Esophagus muscularis mucosa (tissue), 4 donors: ENCODE measurements at regions not wholly inside any gene's neighbourhood (a gene's known extent, or its start where the extent isn't known, plus 50 kb on each side); places are given as distances from the start of the nearest gene placed in this dataset.
"Not testable (repeated sequence)": the region's sequence is repeated elsewhere in the genome, so short reads cannot be mapped to it uniquely, and the experiment has no call there.

ENCODE experiments used
- DNase-seq: peaks from one replicate; pipeline ENCODE4 v3.0.0-alpha.2; 2017; ENCODE audit errors: extremely low spot score
- H3K27ac ChIP-seq, 4 donors: fragments of 200-600 bp; sonication (generic); replicated peaks in 1 of 4; 1 replicate in 3 of 4; 2 replicates in 1 of 4; pipeline ENCODE4 v1.5.1; 2016 to 2019; ENCODE audit warnings: mild to moderate bottlenecking in 1 of 4
- H3K27me3 ChIP-seq, 4 donors: fragments of 200-600 bp; sonication (generic); one replicate each; pipeline versions ENCODE4 v1.5.1 to v1.6.0; 2016 to 2019
- H3K36me3 ChIP-seq, 4 donors: fragments of 200-600 bp; sonication (generic); one replicate each; pipeline ENCODE4 v1.5.1; 2016 to 2019
- H3K4me1 ChIP-seq, 4 donors: fragments of 200-600 bp; sonication (generic); one replicate each; pipeline ENCODE4 v1.5.1; 2016 to 2019
- H3K4me3 ChIP-seq, 4 donors: fragments of 200-600 bp; sonication (generic); 1 replicate in 2 of 4; 2 replicates in 2 of 4; pipeline ENCODE4 v1.5.1; 2016 to 2019; ENCODE audit warnings: mild to moderate bottlenecking in 4 of 4, moderate library complexity in 1 of 4
- H3K9me3 ChIP-seq, 4 donors: fragments of 200-600 bp; sonication (generic); 1 replicate in 3 of 4; 2 replicates in 1 of 4; pipeline ENCODE4 v1.5.1; 2016 to 2019
- EP300 ChIP-seq: sonication (generic); formaldehyde crosslinking; IDR thresholded peaks from one replicate; pipeline ENCODE4 v1.6.1; 2017; ENCODE audit warnings: antibody characterized with exemption
- POLR2A ChIP-seq: fragments of 450-650 bp; IDR thresholded peaks from one replicate; pipeline ENCODE4 v1.6.1; 2017; ENCODE audit warnings: antibody characterized with exemption, moderate library complexity, mild to moderate bottlenecking, low read depth
- POLR2AphosphoS5 ChIP-seq, 2 donors: sonication (generic); formaldehyde crosslinking; IDR thresholded peaks; one replicate each; pipeline ENCODE4 v1.6.1; 2017; ENCODE audit warnings: antibody characterized with exemption in 2 of 2
- WGBS: methylation state at CpG from one replicate; pipeline ENCODE4 v1.1.5; 2018; 5-methylcytosine and 5-hydroxymethylcytosine counted together
- intact Hi-C: fragments of 100-400 bp; cut with DNase I; formaldehyde crosslinking; loops from one replicate; pipeline ENCODE4 v1.15.1; 2023
- TF ChIP-seq, protein P1 (sequence below), 3 experiments: fragments of 200-600 bp in 2 of 3; fragments of 450-650 bp in 1 of 3; sonication (generic) in 2 of 3; IDR thresholded peaks; one replicate each; pipeline ENCODE4 v1.5.1; 2017 to 2019; ENCODE audit warnings: antibody characterized with exemption in 3 of 3, mild to moderate bottlenecking in 2 of 3, moderate library complexity in 1 of 3

DNA sequence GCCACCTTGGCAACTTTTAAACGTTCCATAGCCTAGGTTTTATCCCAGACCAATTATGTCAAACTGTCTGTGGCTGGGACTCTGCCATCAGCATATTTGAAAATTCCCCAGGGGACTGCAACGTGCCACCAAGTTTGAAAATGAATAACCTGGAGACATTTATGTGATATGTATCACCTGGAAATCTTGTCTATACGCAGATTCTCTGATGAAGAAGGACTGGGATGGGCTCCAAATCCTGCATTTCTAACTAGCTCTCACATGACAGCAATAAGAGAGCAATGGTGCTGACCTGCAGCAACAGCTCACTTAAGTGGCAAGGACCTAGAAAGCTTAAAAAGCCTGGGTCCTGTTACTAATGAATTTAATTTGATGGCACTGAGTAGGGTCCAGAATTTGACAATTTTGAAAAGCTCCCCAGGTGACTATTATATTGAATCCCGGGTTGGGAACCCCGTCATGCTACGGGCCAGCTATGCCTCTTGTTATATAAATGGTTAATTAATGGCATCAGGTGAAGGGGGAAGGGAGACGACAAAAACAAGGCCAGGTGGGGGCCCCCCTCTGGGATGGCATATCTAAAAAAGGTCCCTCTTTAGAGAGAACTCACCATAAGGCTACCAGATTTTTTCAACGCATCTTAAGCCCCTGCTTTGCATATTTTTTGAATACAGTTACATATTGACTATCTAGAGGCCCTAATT, 213.7 kb downstream of the ZIC5 start:
- 85% methylated on average over 8 of the region's 8 CpGs for WGBS
- intact Hi-C loops: no loop called here
- Histone ChIP-seq H3K36me3 (no peaks in the 10 kb centered on the region), H3K9me3 (peaks cover 0 to 26% (median 9%) of the 10 kb centered on the region in 4 donors), H3K27ac (no peak overlapping the region), H3K27me3 (no peaks in the 10 kb centered on the region), H3K4me1 (no peaks in the 10 kb centered on the region), H3K4me3 (no peak overlapping the region)
- no peak for DNase-seq
- TF ChIP-seq POLR2A (no peak), EP300 (no peak), POLR2AphosphoS5 (IDR thresholded peaks at IDR 0.05) (no peak)
- TF ChIP-seq, protein P1, sequence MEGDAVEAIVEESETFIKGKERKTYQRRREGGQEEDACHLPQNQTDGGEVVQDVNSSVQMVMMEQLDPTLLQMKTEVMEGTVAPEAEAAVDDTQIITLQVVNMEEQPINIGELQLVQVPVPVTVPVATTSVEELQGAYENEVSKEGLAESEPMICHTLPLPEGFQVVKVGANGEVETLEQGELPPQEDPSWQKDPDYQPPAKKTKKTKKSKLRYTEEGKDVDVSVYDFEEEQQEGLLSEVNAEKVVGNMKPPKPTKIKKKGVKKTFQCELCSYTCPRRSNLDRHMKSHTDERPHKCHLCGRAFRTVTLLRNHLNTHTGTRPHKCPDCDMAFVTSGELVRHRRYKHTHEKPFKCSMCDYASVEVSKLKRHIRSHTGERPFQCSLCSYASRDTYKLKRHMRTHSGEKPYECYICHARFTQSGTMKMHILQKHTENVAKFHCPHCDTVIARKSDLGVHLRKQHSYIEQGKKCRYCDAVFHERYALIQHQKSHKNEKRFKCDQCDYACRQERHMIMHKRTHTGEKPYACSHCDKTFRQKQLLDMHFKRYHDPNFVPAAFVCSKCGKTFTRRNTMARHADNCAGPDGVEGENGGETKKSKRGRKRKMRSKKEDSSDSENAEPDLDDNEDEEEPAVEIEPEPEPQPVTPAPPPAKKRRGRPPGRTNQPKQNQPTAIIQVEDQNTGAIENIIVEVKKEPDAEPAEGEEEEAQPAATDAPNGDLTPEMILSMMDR (IDR thresholded peaks at IDR 0.05): no peak

DNA sequence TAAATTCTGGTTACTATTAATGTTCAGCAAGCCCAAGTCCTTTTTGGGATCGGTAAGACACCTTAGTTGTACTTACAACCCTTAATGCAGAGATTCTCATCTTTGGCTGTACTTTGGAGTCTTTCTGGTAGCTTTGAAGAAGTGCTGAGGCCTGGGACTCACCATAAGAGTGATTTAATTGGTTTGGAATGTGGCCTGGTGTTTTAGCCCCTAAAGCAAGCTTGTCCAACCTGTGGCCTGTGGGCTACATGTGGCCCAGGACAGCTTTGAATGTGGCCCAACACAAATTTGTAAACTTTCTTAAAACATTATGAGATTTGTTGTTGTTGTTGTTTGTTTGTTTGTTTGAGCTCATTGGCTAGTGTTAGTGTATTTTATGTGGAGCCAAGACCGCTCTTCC, 215.3 kb downstream of the ZIC5 start:
- peak; percentile 34 for DNase-seq
- no peak overlapping the region for H3K27ac ChIP-seq
- no peaks in the 10 kb centered on the region for H3K27me3 ChIP-seq
- H3K4me3 ChIP-seq: no peak overlapping the region
- TF ChIP-seq EP300 (no peak), POLR2AphosphoS5 (IDR thresholded peaks at IDR 0.05) (no peak), POLR2A (no peak)
- TF ChIP-seq, protein P1 (IDR thresholded peaks at IDR 0.05): no peak
- H3K36me3 ChIP-seq: no peaks in the 10 kb centered on the region
- intact Hi-C loops: no loop called here
- 90% methylated on average over 2 of the region's 2 CpGs for WGBS
- peaks cover 0 to 23% (median 9%) of the 10 kb centered on the region in 4 donors for H3K9me3 ChIP-seq
- no peaks in the 10 kb centered on the region for H3K4me1 ChIP-seq

DNA sequence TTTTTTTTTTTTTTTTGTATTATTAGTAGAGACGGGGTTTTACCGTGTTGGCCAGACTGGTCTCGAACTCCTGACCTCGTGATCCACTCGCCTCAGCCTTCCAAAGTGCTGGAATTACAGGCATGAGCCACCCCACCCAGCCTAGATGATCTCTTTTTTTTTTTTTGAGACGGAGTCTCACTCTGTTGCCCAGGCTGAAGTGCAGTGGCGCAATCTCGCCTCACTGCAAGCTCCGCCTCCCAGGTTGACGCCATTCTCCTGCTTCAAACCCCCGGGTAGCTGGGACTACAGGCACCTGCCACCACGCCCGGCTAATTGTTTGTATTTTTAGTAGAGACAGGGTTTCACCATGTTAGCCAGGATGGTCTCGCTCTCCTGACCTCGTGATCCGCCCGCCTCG, 216.8 kb downstream of the ZIC5 start:
- H3K27me3 ChIP-seq, H3K27ac ChIP-seq, H3K4me1 ChIP-seq, H3K9me3 ChIP-seq, DNase-seq, intact Hi-C loops, H3K4me3 ChIP-seq, H3K36me3 ChIP-seq: not testable (repeated sequence)
- 97% methylated on average over 18 of the region's 18 CpGs for WGBS

DNA sequence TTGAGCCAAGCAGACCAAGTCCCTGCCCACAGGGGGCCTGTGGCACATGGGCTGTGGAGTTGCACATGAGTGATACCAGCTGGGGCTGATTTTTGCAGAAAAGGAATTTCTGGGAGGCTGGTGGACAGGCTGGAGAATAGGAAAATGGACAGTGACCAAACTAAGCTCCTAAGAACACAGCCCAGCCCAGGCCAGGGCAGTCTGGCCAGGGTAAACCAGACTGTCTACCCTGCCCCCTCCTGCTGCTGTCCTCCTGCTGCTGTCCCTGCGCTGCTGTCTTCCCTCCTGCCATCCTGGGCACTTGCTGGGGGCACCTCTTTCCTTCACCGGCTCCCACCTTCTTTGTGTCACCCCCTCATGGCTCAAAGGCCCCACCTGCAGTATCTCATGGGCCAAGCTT, 219.2 kb downstream of the ZIC5 start:
- Histone ChIP-seq H3K4me1 (no peaks in the 10 kb centered on the region), H3K27ac (no peak overlapping the region), H3K27me3 (no peaks in the 10 kb centered on the region), H3K9me3 (no peaks in the 10 kb centered on the region), H3K4me3 (no peak overlapping the region), H3K36me3 (no peaks in the 10 kb centered on the region)
- intact Hi-C loops: no loop called here
- WGBS: 85% methylated on average over 2 of the region's 2 CpGs
- DNase-seq: no peak
- TF ChIP-seq POLR2A (no peak), EP300 (no peak), POLR2AphosphoS5 (IDR thresholded peaks at IDR 0.05) (no peak)
- TF ChIP-seq, protein P1 (IDR thresholded peaks at IDR 0.05): no peak

DNA sequence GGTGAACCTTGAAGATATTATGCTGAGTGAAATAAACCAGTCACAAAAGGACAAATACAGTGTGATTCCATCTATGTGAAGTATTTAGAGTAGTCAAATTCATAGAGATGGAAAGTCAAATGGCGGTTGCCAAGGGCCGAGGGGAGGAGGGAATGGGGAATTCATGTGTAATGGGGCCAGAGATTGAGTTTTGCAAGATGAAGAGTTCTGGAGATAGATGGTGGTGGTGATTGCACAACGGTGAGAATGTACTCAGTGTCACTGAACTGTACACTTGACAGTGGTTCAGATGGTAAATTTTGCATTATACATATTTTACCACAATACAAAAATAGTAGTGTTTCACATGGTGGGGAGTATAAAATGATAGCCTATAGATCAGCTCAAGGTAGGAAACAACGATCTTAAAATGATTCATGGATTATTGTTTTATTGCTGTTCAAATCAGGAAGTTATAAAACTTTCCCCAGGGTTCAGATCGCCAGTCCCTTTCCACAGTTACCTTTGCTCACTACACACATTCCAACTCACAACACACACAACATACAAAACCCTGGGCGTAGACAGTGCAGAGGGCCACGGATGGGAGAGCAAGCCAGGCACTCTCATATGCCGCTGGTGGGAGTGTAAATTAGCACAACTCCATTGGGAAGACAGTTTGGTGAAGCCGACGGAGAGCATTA, 219.9 kb downstream of the ZIC5 start:
- H3K4me1 ChIP-seq: no peaks in the 10 kb centered on the region
- H3K27me3 ChIP-seq: no peaks in the 10 kb centered on the region
- intact Hi-C loops: no loop called here

More for the DNA sequence above, 219.9 kb downstream of the ZIC5 start:
- WGBS: 84% methylated on average over 10 of the region's 10 CpGs
- no peaks in the 10 kb centered on the region for H3K36me3 ChIP-seq
- no peak overlapping the region for H3K27ac ChIP-seq
- no peaks in the 10 kb centered on the region for H3K9me3 ChIP-seq
- no peak for DNase-seq
- no peak overlapping the region for H3K4me3 ChIP-seq
- TF ChIP-seq, protein P1 (IDR thresholded peaks at IDR 0.05): no peak
- no peak for TF ChIP-seq POLR2A
- no peak for TF ChIP-seq EP300
- no peak for TF ChIP-seq POLR2AphosphoS5 (IDR thresholded peaks at IDR 0.05)
